Heart left ventricle (tissue), 16 donors: ENCODE measurements at regions not wholly inside any gene's neighbourhood (a gene's known extent, or its start where the extent isn't known, plus 50 kb on each side); places are given as distances from the start of the nearest gene placed in this dataset.

Experiments
- ATAC-seq, 4 donors: fragments of 200-7000 bp; cut with Tn5 transposase; one replicate each; pipeline ENCODE4 v1.9.1; 2020 to 2022; ENCODE audit warnings: moderate library complexity in 4 of 4, mild to moderate bottlenecking in 3 of 4, moderate number of reproducible peaks in 1 of 4
- DNase-seq, 5 donors: peaks; one replicate each; pipeline ENCODE4 v3.0.0-alpha.2; 2020
- H3K27ac ChIP-seq, 12 donors: fragments of 200-600 bp; sonication (generic) in 4 of 12; one replicate each; pipeline versions ENCODE4 v1.5.0 to v1.8.0; 2016 to 2022; ENCODE audit warnings: mild to moderate bottlenecking in 2 of 12
- H3K27me3 ChIP-seq, 9 donors: fragments of 200-600 bp; sonication (generic) in 2 of 9; one replicate each; pipeline versions ENCODE4 v1.5.1 to v1.8.0; 2016 to 2022; ENCODE audit warnings: mild to moderate bottlenecking in 3 of 9
- H3K36me3 ChIP-seq, 9 donors: fragments of 200-600 bp; sonication (generic) in 2 of 9; one replicate each; pipeline versions ENCODE4 v1.5.0 to v1.8.0; 2018 to 2022; ENCODE audit warnings: mild to moderate bottlenecking in 2 of 9
- H3K4me1 ChIP-seq, 12 donors: fragments of 200-600 bp; sonication (generic) in 4 of 12; one replicate each; pipeline versions ENCODE4 v1.5.0 to v1.8.0; 2016 to 2022; ENCODE audit warnings: mild to moderate bottlenecking in 3 of 12
- H3K4me3 ChIP-seq, 12 donors: fragments of 200-600 bp; sonication (generic) in 4 of 12; one replicate each; pipeline versions ENCODE4 v1.5.0 to v1.8.0; 2017 to 2022; ENCODE audit warnings: mild to moderate bottlenecking in 9 of 12, moderate library complexity in 4 of 12
- H3K9me3 ChIP-seq, 12 donors: fragments of 200-600 bp; sonication (generic) in 4 of 12; one replicate each; pipeline versions ENCODE4 v1.5.0 to v1.8.0; 2016 to 2022; ENCODE audit warnings: mild to moderate bottlenecking in 1 of 12
- POLR2A ChIP-seq, 2 donors: fragments of 450-650 bp; IDR thresholded peaks; one replicate each; pipeline ENCODE4 v1.6.1; 2017; ENCODE audit warnings: antibody characterized with exemption in 2 of 2, mild to moderate bottlenecking in 2 of 2, moderate library complexity in 2 of 2
- WGBS, 4 donors: extraction: QIAGEN DNeasy Blood & Tissue Kit in 2 of 4; methylation state at CpG; one replicate each; pipeline versions ENCODE4 v1.1.5 to v1.1.7; 2013 to 2018; 5-methylcytosine and 5-hydroxymethylcytosine counted together
- intact Hi-C, 10 donors: fragments of 100-400 bp; cut with DNase I; formaldehyde crosslinking; loops; one replicate each; pipeline versions ENCODE4 v1.11.1 to v1.14.2; 2022
- TF ChIP-seq, protein P1 (sequence below), 12 donors: fragments of 200-600 bp; sonication (generic) in 4 of 12; IDR thresholded peaks; one replicate each; pipeline versions ENCODE4 v1.5.0 to v1.8.0; 2018 to 2022; ENCODE audit warnings: antibody characterized with exemption in 12 of 12, mild to moderate bottlenecking in 5 of 12
- donor health status: ischemic (EF 13 %, LVEDD 7.1; RV severe dilation, severe dysfunction).
- donor health status: healthy with polysubstance abuse.
- donor health status: DM: no; HTN: yes; CAD: no.
- donor health status: DM: no; HTN: no; CAD: no.
- donor health status: ischemic (EF 25% LVEDD 6.9; RV normal size, moderate dysfunction).
- donor health status: ischemic (EF 25% LVEDD 5.7; RV mildly dilated, moderate dysfunction).
- donor health status: healthy.
- donor health status: DM: yes; HTN: yes; CAD: no.
- donor health status: ischemic (EF 35%, LVEDD 5.7; RV mildly dilated, moderate dysfunction).
- donor health status: nonischemic (EF 11% LVEDD 7.7; RV severe dilation, severe dysfunction).
- donor health status: DM: yes; HTN: yes; CAD: no.
- donor health status: PGD.
- donor health status: ischemic (EF 29% LVEDD 5.4; RV normal size, mild dysfunction).
- donor health status: nonischemic (EF 23%, LVEDD 6.1; RV moderate dilation, normal function).

DNA sequence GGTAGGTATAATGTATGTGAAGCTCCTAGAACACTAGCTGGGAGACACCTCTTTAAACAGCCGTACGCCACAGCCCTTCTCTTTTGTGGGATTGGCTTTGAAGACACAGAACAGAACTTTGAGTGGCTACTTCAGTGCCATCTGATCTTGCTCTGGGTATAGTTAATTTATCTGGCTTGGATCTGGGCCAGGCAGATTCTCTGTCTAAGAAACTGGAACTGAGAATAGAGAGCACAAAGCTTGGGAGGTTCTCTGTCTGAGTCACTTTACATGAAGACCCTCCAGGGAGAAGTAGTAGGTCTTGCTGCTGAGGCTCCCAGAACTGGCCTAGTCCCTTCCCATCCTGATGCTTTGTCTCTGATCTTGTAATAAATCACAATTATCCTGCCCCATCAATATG lies 721.0 kb upstream of the KIF2B start:
- 84 to 96% (median 92%) methylated on average over 2 of the region's 2 CpGs for WGBS, 4 donors

DNA sequence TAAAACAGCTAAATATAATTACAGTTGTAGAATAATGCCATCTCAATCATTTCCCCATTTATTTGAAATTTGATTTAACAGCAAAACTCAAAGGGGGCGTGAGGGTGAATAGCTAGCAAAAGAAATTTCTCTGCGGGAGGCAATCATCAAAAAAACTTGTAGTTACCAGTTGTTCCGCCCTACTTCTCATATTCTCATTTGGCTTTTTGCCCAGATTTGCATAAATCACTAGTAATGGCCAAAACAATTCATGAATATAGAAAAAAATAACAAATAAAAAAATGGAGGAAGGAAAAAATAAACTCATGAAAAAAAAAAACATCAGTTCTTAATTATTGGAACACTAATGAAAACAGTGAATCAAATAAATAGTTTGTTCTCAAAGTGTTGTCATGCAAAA lies 722.6 kb upstream of the KIF2B start:
- intact Hi-C loops, result no loop called here
- Histone ChIP-seq H3K27ac (no peak overlapping the region), H3K4me3 (no peak overlapping the region), H3K4me1 (no peaks in the 10 kb centered on the region), H3K9me3 (peaks cover 0 to 12% (median 0%) of the 10 kb centered on the region in 12 donors), H3K27me3 (no peaks in the 10 kb centered on the region), H3K36me3 (no peaks in the 10 kb centered on the region)
- DNase-seq (no peak), ATAC-seq (no peak)
- TF ChIP-seq, protein P1, sequence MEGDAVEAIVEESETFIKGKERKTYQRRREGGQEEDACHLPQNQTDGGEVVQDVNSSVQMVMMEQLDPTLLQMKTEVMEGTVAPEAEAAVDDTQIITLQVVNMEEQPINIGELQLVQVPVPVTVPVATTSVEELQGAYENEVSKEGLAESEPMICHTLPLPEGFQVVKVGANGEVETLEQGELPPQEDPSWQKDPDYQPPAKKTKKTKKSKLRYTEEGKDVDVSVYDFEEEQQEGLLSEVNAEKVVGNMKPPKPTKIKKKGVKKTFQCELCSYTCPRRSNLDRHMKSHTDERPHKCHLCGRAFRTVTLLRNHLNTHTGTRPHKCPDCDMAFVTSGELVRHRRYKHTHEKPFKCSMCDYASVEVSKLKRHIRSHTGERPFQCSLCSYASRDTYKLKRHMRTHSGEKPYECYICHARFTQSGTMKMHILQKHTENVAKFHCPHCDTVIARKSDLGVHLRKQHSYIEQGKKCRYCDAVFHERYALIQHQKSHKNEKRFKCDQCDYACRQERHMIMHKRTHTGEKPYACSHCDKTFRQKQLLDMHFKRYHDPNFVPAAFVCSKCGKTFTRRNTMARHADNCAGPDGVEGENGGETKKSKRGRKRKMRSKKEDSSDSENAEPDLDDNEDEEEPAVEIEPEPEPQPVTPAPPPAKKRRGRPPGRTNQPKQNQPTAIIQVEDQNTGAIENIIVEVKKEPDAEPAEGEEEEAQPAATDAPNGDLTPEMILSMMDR (IDR thresholded peaks at IDR 0.05), result no peak
- no peak for TF ChIP-seq POLR2A (IDR thresholded peaks at IDR 0.05)
- whole genome bisulfite sequencing, 4 donors, result 52 to 70% (median 62%) methylated on average over 3 of the region's 3 CpGs

More for the DNA sequence above, 721.0 kb upstream of the KIF2B start:
- DNase-seq (no peak), ATAC-seq (no peak)
- Histone ChIP-seq H3K9me3 (peaks cover 0 to 12% (median 0%) of the 10 kb centered on the region in 12 donors), H3K4me3 (no peak overlapping the region), H3K36me3 (no peaks in the 10 kb centered on the region), H3K27me3 (no peaks in the 10 kb centered on the region), H3K4me1 (no peaks in the 10 kb centered on the region), H3K27ac (no peak overlapping the region)
- no peak for TF ChIP-seq POLR2A (IDR thresholded peaks at IDR 0.05)
- TF ChIP-seq, protein P1 (IDR thresholded peaks at IDR 0.05), result no peak
- intact Hi-C loops, result no loop called here

DNA sequence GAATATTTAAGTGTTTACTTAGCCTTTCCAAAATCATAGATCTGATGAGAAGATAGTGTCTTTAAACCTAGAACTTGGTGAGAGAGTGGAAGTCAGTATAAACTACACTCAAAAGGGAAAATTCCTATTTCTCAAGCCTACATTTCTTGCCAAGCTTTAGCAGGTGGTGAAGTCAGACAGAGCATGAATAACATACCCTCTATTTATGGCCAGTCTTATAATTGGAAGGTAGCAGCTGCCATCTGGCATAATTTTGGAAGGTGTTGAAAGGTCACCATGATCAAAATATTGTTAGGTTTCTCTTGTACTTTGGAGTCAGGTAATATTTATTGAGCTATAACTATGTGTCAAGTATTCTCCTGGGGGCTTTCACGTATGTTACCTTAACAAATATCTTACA lies 729.3 kb upstream of the KIF2B start:
- Histone ChIP-seq H3K27ac (no peak overlapping the region), H3K4me1 (no peaks in the 10 kb centered on the region), H3K27me3 (no peaks in the 10 kb centered on the region), H3K4me3 (no peak overlapping the region), H3K9me3 (no peaks in the 10 kb centered on the region), H3K36me3 (no peaks in the 10 kb centered on the region)
- TF ChIP-seq, protein P1 (IDR thresholded peaks at IDR 0.05), result no peak
- no peak for TF ChIP-seq POLR2A (IDR thresholded peaks at IDR 0.05)
- ATAC-seq, result no peak
- DNase-seq, result no peak
- WGBS, 4 donors, result 54 to 65% (median 63%) methylated on average over 1 of the region's 1 CpG
- intact Hi-C loops, result no loop called here

DNA sequence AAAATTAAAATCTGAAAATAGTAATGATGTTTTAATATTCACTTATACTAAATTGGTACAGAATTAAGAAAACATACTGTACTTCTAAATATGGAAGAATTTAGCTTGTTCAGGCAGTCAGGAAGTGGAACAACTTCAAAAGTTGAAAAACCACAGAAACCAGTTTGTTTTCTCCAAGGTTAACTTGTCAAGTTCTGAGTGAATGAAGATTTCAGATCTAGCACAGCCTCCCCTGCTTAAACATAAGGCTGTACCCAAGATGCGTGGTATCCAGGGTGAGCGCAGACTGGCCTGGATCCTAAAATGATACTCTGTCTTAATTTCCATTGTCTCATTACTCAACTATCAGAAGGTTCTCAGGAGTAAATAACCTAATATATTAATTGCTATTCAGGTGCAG lies 730.7 kb upstream of the KIF2B start:
- DNase-seq, result no peak
- WGBS, 4 donors, result 88 to 97% (median 91%) methylated on average over 2 of the region's 2 CpGs
- intact Hi-C loops, result no loop called here
- TF ChIP-seq POLR2A (IDR thresholded peaks at IDR 0.05), result no peak
- H3K4me1 ChIP-seq, result no peaks in the 10 kb centered on the region
- no peak for ATAC-seq
- no peaks in the 10 kb centered on the region for H3K36me3 ChIP-seq
- no peak overlapping the region for H3K27ac ChIP-seq
- H3K9me3 ChIP-seq, result no peaks in the 10 kb centered on the region
- no peak overlapping the region for H3K4me3 ChIP-seq
- no peaks in the 10 kb centered on the region for H3K27me3 ChIP-seq

DNA sequence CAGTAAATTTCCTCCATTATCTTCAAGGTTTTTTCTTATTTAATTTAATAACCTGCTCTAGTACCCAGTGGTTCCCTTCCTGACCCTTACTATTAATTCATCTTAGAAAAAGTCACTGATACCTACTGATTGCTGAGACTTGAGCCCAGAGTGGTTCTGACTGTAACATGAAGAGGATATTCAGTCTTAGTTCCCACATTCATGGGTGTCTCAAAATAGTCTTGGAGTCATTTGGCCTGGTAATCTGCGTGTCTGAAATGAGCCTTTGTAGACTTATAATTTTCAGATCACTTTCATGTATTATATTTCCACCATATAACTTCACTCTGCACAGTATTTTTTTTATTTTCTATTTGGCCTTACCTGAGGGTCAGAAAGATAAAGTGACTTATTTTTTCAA lies 732.0 kb upstream of the KIF2B start:
- TF ChIP-seq, protein P1 (IDR thresholded peaks at IDR 0.05), result no peak
- TF ChIP-seq POLR2A (IDR thresholded peaks at IDR 0.05), result no peak
- H3K27me3 ChIP-seq, result no peaks in the 10 kb centered on the region
- no peak overlapping the region for H3K27ac ChIP-seq
- ATAC-seq (no peak), DNase-seq (no peak)
- intact Hi-C loops, result no loop called here
- H3K4me3 ChIP-seq, result no peak overlapping the region
- no peaks in the 10 kb centered on the region for H3K36me3 ChIP-seq
- H3K9me3 ChIP-seq, result no peaks in the 10 kb centered on the region
- no peaks in the 10 kb centered on the region for H3K4me1 ChIP-seq
- 72 to 86% (median 75%) methylated on average over 1 of the region's 1 CpG for WGBS, 4 donors
